ENCODE measurements at regions not wholly inside any gene's neighbourhood (a gene's known extent, or its start where the extent isn't known, plus 50 kb on each side); places are given as distances from the start of the nearest gene placed in this dataset.

DNA sequence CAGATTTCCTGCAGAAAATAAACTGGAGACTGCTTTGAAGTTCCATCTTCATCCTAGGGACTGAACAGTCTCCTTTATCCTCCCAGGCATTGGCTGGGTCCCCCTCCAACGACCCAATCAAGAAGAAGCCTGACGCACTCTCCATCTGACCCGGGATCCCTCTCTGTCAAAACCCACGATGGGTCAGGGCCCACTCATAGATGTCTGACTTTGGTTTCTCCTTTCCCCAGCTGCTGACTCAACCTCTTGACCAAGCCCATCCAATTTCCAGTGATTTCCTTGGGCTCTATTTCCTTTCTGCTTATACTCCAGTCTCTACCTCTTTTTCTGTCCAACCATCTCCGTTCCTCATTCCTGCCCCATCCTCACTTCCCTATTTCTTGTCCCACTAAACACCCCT is 189.7 kb downstream of the MIAT start:
- no peak for DNase-seq (ENCODE audit: low read depth)

DNA sequence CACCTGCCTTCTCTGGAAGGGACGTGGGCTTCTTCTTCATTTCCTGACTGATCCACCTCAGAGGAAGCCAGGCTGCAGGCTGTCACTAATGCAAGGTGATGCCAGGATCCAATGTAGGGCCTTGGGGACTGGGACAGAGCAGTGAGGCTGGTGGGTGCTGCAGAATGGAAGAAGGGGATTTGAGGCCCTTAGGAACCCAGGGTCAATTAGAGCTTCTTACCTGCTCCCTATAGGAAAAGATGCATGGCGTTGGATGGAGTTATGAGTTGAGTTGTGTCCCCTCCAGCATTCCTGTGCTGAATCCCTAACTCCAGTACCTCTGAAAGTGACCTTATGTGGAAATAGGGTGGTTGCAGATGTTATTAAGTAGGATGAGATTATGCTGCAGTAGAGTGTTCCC is 190.4 kb downstream of the MIAT start:
- DNase-seq (ENCODE audit: low read depth): no peak

DNA sequence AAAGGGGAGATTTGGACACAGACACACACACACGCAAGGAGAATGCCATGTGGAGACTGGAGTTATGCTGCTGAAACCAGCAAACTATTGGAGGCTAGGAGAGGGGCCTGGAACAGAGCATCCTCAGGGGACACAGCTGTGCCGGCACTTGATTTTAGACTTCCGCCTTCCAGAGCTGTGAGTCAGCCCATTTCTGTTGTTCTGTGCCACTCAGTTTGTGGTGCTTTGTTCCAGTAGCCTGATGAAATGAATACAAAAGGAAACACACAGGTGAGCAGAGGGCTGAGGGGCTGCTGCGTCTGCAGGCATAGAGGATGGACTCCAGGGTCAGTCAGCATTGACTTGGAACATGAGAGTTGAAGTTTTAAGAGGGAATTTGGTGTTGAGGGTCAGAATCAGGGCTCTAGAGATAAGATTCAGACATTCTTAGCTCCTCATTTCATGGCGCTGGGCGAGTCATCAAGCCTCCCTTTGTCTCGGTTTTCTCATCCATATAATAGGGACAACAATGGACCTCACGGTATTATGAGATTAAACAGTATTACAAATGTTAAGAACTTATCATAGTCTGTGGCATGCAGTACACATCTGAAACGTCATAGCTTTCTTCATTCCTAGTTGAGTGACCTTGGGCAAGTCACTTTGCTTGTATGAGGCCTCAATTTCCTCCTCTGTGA is 191.0 kb downstream of the MIAT start:
- DNase-seq (ENCODE audit: low read depth): no peak

DNA sequence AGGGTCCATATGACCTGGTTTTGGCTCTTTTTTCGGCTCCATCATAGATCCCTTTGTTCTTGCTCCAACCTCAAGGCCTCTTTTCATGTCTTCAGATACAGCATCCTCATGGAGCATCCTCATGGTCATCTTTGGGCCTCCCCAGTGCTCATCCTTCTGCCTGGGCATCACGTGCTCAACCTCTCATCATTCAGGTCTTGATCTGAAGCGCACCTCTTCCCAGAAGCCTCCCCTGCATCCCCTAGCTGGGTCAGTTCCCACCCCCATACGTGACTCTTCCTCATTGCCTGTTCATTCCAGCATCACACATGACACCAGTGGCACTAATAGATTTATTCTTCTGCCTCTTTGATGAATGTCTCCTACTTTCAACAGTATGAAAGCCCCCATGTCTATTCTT is 192.2 kb downstream of the MIAT start:
- no peak for DNase-seq (ENCODE audit: low read depth)

- DNase-seq (ENCODE audit: low read depth): no peak
These were observed 193.7 kb downstream of the MIAT start for GRCh38 chr22:26851125-26851524.

DNA sequence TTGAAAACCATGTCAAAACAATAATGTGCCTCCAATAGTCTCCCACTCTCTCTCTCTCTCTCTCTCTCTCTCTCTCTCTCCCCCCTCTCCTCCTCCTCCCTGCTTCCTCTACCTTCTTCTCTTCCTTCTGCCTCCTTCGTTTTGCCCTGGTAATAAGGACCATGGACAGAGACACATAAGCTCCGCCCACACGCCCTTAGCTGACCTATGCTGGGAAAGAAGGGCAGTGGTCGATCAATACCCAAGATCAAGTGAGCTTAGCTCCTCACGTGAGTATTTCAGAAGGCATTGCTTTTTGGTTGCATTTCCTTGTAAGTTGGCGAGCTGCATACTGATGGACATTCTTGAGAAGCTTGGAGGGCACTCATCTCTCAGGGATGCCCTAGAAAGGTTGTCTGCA is 194.8 kb downstream of the MIAT start:
- peak; percentile 5 for DNase-seq (ENCODE audit: low read depth)

- DNase-seq (ENCODE audit: low read depth): no peak
These were observed 195.7 kb downstream of the MIAT start for GRCh38 chr22:26853071-26853470.

GRCh38 chr22:26853495-26853894 is 196.1 kb downstream of the MIAT start:
- DNase-seq (ENCODE audit: low read depth): no peak

DNA sequence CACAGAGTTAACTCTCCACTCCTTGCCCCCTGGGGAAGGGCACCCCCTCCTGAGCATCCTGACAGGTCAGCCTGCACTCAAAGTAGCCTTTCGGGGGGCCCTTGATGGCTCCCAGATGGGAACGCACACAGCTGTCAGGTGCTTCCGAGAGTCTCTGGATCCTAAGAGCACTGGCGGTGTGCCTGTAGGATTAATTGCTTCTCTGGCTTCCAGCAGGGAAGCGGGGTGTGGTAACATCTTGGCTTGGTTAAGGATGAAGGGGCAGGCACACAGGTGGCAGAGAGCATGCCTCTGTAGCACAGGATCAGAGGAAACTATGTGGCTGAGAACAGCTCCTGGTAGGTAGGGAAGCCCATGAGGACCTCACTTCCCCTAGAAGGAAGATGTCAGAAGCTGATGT is 199.8 kb downstream of the MIAT start:
- DNase-seq (ENCODE audit: low read depth): no peak

GRCh38 chr22:26860301-26860700 is 202.9 kb downstream of the MIAT start:
- peak; percentile 4 for DNase-seq (ENCODE audit: low read depth)

GRCh38 chr22:26865021-26865420 is 207.6 kb downstream of the MIAT start:
- no peak for DNase-seq (ENCODE audit: low read depth)

- DNase-seq (ENCODE audit: low read depth): no peak
These were observed 226.0 kb downstream of the MIAT start for GRCh38 chr22:26883393-26883792.

- no peak for DNase-seq (ENCODE audit: low read depth)
These were observed 227.5 kb downstream of the MIAT start for GRCh38 chr22:26884921-26885320.

- DNase-seq (ENCODE audit: low read depth): no peak
These were observed 228.3 kb downstream of the MIAT start for GRCh38 chr22:26885441-26886261.

- DNase-seq (ENCODE audit: low read depth): no peak
These were observed 230.1 kb downstream of the MIAT start for GRCh38 chr22:26887456-26887855.

DNA sequence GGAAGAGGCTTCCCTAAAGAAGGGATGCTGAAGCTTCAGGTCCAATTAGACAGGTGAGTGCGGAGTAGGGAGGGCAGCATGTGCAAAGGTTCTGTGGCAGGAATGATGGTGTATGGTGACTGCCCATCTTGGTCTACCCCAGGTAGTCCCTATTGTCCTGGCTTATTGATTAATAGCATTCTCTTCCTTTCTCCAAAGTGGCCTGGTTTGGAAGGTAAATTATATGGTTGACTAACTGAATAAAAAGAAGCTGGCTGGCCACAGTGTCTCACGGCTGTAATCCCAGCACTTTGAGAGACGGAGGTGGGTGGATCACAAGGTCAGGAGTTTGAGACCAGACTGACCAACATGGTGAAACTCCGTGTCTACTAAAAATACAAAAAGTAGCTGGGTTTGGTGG is 230.5 kb downstream of the MIAT start:
- no peak for DNase-seq (ENCODE audit: low read depth)

- no peak for DNase-seq (ENCODE audit: low read depth)
These were observed 231.5 kb downstream of the MIAT start for GRCh38 chr22:26888887-26889286.

DNA sequence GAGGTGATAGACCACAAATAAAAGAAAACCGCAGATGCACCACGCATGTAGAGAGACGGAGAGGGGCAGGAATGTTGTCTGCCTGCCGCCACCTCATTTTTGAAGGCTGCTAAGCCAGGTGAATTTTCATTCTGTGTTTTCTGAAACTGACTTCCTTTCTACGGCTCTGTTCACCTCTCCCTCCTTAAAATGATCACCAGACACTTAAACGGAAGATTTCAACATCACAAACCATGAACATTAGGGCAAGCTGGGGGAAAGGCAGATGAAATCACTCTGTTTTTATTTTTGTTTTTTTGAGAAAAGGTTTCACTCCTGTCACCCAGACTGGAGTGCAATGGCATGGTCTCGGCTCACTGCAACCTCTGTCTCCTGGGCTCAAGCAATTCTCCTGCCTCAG is 232.4 kb downstream of the MIAT start:
- no peak for DNase-seq (ENCODE audit: low read depth)

- DNase-seq (ENCODE audit: low read depth): no peak
These were observed 233.5 kb downstream of the MIAT start for GRCh38 chr22:26890870-26891269.

- no peak for DNase-seq (ENCODE audit: low read depth)
These were observed 234.0 kb downstream of the MIAT start for GRCh38 chr22:26891429-26891828.

GRCh38 chr22:26892166-26893041 is 235.0 kb downstream of the MIAT start:
- DNase-seq (ENCODE audit: low read depth): no peak

DNA sequence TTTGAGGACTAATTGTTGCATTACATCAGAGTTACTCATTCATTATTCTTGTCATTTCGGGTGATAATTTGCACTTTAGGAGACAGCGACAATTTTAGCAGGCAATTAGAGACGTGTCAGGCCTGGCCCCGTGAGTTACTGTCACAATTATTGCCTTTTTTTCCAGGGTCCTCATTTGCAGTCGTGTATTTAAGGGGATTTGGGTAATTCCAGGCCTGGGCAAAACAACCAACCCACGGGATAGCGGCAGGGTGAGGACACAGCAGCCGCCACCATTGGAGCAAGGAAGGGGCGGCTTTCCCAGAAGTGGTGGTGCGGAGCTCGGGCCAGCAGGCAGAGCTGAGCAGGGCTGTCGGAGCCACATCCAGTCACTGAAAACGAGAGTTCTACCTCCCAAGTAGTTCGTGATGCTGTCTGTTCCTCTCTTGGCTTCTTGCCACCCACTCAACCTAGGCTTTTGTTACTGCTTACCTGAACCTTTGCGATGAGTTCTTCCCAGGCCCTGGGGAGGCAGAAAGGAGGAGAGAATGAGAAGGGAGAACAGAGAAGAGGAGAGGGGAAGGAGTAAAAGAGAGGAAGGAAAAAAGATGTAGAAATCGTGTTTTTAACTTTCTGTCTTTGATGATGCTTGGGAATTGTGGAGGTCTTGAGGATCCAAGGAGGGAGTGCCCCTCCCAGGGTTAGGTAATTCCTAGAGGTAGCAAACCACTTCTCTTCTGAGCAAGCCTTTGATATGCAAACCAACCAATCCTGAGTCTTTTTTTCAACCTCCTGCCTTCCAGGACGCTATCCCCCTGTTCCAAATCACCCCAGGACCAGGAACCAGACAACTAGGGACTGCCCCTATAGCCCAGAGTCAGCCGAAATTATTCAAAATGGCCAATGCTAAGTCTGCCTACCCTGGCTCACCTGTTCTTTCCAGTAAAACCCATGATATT is 236.1 kb downstream of the MIAT start:
- no peak for DNase-seq (ENCODE audit: low read depth)

Data from CMK (cell line).